ENCODE measurements at regions not wholly inside any gene's neighbourhood (a gene's known extent, or its start where the extent isn't known, plus 50 kb on each side); places are given as distances from the start of the nearest gene placed in this dataset.

GRCh38 chr10:56844978-56845529 is 484.0 kb upstream of the ZWINT start:
- no peaks in the 10 kb centered on the region for H4K20me1 ChIP-seq (ENCODE audit: insufficient read depth, low read length)
- ChIA-PET CTCF (ENCODE audit: low intra/inter-chr PET ratio, low total read pairs) (no interaction called here), POLR2A (no interaction called here)
- no peak overlapping the region for H3K4me3 ChIP-seq (replicated peaks in 1 of 3; ENCODE audit: insufficient read depth in 1 of 3, low read depth in 2 of 3, low read length in 3 of 3)
- no peak overlapping the region for H3K4me2 ChIP-seq (ENCODE audit: low read depth, low read length)
- no TSS peak for BruUV-seq (replicated peaks)
- no peaks in the 10 kb centered on the region for H3K4me1 ChIP-seq (ENCODE audit: insufficient read depth, low read length)
- intact Hi-C loops (cut with micrococcal nuclease; ENCODE audit: unreplicated experiment) (no loop called here), in situ Hi-C loops (cut with HindIII; ENCODE audit: extremely low pct_ligation_motif_present, low pct_unique_long_range_greater_than_20kb) (no loop called here)
- H2AFZ ChIP-seq (ENCODE audit: low read length) = no peak overlapping the region
- WGBS (ENCODE audit: low lambda C conversion rate) = 23% methylated on average over 6 of the region's 6 CpGs
- no peak for ATAC-seq
- no peak for FAIRE-seq
- H3K9me3 ChIP-seq (ENCODE audit: low read length) = no peaks in the 10 kb centered on the region
- H3K79me2 ChIP-seq (ENCODE audit: insufficient read depth, low read length) = no peaks in the 10 kb centered on the region
- no peak for DNase-seq (ENCODE audit: low spot score)
- no peaks in the 10 kb centered on the region for H3K36me3 ChIP-seq (replicated peaks in 1 of 2; ENCODE audit: control insufficient read depth in 1 of 2, insufficient read depth in 2 of 2, low read length in 2 of 2)
- H3K27me3 ChIP-seq (ENCODE audit: control insufficient read depth in 1 of 2, insufficient read depth in 2 of 2, low read length in 2 of 2) = no peaks in the 10 kb centered on the region
- H3K9ac ChIP-seq (ENCODE audit: insufficient read depth, low read depth, low read length) = no peak overlapping the region
- TF ChIP-seq GABPB1 (CRISPR knock-in tag; IDR thresholded peaks at IDR 0.05) (no peak), ZNF567 (CRISPR knock-in tag; IDR thresholded peaks at IDR 0.05; ENCODE audit: borderline replicate concordance) (no peak), ZNF782 (CRISPR knock-in tag; IDR thresholded peaks at IDR 0.05; ENCODE audit: borderline replicate concordance) (no peak), TMF1 (CRISPR knock-in tag; IDR thresholded peaks at IDR 0.05; ENCODE audit: low read depth) (no peak), ZNF414 (CRISPR knock-in tag; IDR thresholded peaks at IDR 0.05) (no peak), ZSCAN9 (CRISPR knock-in tag; IDR thresholded peaks at IDR 0.05; ENCODE audit: borderline replicate concordance) (no peak), ZFAT (CRISPR knock-in tag; conservative IDR thresholded peaks at IDR 0.05) (no peak), NFIC (IDR thresholded peaks at IDR 0.05; ENCODE audit: low read length) (no peak)
- TF ChIP-seq, protein P1, sequence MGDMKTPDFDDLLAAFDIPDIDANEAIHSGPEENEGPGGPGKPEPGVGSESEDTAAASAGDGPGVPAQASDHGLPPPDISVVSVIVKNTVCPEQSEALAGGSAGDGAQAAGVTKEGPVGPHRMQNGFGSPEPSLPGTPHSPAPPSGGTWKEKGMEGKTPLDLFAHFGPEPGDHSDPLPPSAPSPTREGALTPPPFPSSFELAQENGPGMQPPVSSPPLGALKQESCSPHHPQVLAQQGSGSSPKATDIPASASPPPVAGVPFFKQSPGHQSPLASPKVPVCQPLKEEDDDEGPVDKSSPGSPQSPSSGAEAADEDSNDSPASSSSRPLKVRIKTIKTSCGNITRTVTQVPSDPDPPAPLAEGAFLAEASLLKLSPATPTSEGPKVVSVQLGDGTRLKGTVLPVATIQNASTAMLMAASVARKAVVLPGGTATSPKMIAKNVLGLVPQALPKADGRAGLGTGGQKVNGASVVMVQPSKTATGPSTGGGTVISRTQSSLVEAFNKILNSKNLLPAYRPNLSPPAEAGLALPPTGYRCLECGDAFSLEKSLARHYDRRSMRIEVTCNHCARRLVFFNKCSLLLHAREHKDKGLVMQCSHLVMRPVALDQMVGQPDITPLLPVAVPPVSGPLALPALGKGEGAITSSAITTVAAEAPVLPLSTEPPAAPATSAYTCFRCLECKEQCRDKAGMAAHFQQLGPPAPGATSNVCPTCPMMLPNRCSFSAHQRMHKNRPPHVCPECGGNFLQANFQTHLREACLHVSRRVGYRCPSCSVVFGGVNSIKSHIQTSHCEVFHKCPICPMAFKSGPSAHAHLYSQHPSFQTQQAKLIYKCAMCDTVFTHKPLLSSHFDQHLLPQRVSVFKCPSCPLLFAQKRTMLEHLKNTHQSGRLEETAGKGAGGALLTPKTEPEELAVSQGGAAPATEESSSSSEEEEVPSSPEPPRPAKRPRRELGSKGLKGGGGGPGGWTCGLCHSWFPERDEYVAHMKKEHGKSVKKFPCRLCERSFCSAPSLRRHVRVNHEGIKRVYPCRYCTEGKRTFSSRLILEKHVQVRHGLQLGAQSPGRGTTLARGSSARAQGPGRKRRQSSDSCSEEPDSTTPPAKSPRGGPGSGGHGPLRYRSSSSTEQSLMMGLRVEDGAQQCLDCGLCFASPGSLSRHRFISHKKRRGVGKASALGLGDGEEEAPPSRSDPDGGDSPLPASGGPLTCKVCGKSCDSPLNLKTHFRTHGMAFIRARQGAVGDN (CRISPR knock-in tag; IDR thresholded peaks at IDR 0.05) = no peak
- no peak overlapping the region for H3K27ac ChIP-seq (ENCODE audit: extremely low read length, insufficient read depth, low read length)

Data from HepG2 (cell line).